Central memory CD8-positive, alpha-beta T cell (primary cell): ENCODE measurements at regions not wholly inside any gene's neighbourhood (a gene's known extent, or its start where the extent isn't known, plus 50 kb on each side); places are given as distances from the start of the nearest gene placed in this dataset.

Source experiments
- ATAC-seq: fragments of 150-1000 bp; cut with Tn5 transposase; replicated peaks from 2 replicates; pipeline ENCODE4 v1.10.0; 2022; ENCODE audit warnings: mild to moderate bottlenecking, moderate FRiP score, moderate number of reproducible peaks; ENCODE audit not compliant: poor library complexity, severe bottlenecking; ENCODE audit errors: extremely low read depth
- DNase-seq, 2 donors: peaks; one replicate each; pipeline ENCODE4 v3.0.0; 2021; ENCODE audit warnings: low spot score in 2 of 2
- H3K27ac Mint-ChIP-seq: one replicate; pipeline ENCODE4 v1.8.0; 2022; ENCODE audit warnings: low read depth, mild to moderate bottlenecking, moderate library complexity, mixed read lengths
- H3K27me3 Mint-ChIP-seq: one replicate; pipeline ENCODE4 v1.8.0; 2022; ENCODE audit warnings: mixed read lengths
- H3K36me3 Mint-ChIP-seq: one replicate; pipeline ENCODE4 v1.8.0; 2022; ENCODE audit warnings: mild to moderate bottlenecking, moderate library complexity, mixed read lengths; ENCODE audit not compliant: insufficient read depth
- H3K4me1 Mint-ChIP-seq: one replicate; pipeline ENCODE4 v1.8.0; 2022; ENCODE audit warnings: mixed read lengths
- H3K4me3 Mint-ChIP-seq: one replicate; pipeline ENCODE4 v1.8.0; 2022; ENCODE audit warnings: mild to moderate bottlenecking, moderate library complexity, mixed read lengths
- H3K9me3 Mint-ChIP-seq: one replicate; pipeline ENCODE4 v1.8.0; 2022; ENCODE audit warnings: mixed read lengths

DNA sequence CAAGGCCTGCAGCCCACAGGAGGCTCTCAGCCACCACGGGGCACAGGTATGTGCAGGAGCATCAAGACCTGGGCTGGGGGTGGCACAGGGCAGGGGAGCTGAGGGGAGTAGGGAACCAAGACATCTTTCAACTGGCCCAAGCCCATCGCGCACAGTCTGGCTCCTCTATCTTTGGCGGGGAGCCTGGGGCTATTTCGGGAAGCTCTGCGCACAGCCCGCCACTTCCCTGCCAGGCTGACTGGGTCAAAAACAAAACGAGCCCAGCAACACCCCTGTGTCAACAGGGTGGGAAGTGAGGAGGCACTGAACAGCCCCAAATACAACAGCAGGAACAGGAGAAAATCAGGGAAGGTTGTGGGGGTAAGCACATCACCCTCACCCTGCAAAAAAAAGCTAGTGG, 83.9 kb downstream of the ARL6IP4 start:
- ATAC-seq (no peak), DNase-seq (no peak)
- Mint-ChIP-seq H3K27me3 (no peaks in the 10 kb centered on the region), H3K9me3 (no peaks in the 10 kb centered on the region), H3K36me3 (peaks cover 3% of the 10 kb centered on the region), H3K4me3 (no peak overlapping the region), H3K27ac (peak overlapping the region; percentile 29), H3K4me1 (peaks cover 29% of the 10 kb centered on the region)

DNA sequence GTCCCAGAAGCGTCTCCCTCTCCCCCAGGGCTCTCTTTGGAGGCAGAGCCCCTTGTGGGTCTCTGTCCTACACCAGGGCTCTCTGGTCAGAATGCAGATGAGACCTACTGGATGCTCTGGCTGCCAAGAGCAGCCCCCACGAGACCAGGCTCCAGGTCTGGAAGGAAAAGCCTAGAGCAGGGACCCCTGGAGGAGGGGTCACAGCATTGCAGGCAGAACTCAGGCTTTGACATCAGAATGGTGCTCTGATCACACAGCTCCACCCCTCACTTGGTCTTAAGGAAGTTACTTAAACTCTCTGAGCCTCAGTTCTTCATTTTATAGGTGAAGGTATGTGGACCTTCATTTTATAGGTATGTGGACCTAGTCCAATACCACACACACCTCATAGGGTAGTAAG, 83.1 kb downstream of the ARL6IP4 start:
- ATAC-seq = no peak
- no peaks in the 10 kb centered on the region for H3K9me3 Mint-ChIP-seq

DNA sequence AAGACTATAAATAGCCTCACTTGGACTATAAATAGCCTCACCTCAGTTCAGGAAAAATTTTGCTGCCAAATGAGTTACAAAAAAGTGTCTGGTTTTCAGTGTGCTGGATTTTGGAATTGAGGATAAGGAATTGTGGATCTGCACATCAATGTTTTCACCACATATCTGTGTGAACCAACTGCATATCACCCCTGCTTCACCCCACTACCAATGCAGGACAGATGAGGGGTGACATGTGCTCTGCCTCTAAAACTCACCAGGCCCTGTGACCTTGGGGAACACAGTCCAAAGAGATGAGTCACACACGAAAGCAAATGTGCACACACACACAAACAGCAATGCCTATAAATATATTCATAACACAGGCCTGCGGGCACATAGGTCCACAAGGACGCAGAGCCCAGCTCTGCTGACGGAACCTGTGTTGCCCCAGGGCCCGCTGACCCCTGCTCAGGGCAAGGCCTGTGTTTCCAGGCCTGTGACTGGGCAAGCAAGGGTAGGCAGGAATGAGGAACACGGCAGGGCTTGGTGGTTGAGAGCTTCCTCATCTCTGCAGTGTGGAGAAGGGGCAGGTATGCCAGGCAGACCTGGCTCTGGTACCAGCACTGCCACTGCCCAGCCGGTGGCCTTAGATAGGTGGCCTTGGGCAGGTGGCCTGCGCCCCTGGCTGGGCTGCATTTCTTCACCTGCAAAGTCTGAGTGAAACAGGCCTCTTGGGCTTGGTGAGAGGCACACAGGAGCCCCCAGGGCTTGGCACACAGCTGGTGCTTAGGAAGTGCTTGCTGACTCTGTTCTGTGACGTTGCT, 82.4 kb downstream of the ARL6IP4 start:
- Mint-ChIP-seq H3K4me1 (peaks cover 29% of the 10 kb centered on the region), H3K36me3 (peaks cover 3% of the 10 kb centered on the region), H3K27ac (no peak overlapping the region), H3K4me3 (no peak overlapping the region), H3K27me3 (no peaks in the 10 kb centered on the region), H3K9me3 (no peaks in the 10 kb centered on the region)
- DNase-seq (no peak), ATAC-seq (no peak)

More for the DNA sequence above, 83.1 kb downstream of the ARL6IP4 start:
- Mint-ChIP-seq H3K27ac (no peak overlapping the region), H3K27me3 (no peaks in the 10 kb centered on the region), H3K36me3 (peaks cover 3% of the 10 kb centered on the region), H3K4me3 (no peak overlapping the region), H3K4me1 (peaks cover 29% of the 10 kb centered on the region)
- DNase-seq = no peak

DNA sequence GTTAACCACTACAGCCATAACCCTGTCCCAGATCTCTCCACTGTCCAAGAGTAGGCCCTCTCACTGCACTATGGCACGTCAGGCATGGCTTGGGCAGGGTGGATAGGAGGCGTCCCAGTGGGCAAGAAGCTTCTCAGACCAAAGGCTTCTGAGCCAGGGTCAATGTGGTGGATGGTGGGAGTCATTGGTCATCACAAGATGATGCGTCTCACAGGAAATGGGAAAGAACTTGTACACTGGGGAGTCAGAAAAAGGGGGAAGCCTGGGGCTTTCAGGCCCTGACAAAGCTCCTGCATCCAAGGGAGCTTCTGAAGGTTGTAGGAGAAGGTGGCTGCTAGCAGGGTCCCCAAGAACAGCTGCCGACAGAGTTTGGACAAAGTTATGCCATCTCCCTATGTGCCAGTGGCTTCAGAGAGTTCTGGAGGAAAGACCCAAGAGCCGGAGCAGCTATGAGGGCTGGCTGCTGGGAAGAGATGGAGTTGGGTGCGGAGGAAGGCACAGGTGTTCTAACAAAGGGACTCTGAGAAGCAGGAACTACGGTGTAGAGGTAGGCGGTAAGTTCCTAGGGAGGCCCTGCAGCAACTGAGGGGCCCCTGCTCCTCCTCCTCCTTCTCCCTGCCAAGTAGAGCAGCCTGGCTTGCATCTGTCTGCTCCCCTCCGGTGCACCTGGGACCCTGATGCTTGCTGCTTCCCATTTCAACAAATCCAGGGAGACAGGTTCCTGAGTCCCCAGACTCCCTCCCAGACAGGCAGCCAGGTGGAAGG, 81.1 kb downstream of the ARL6IP4 start:
- ATAC-seq = no peak

DNA sequence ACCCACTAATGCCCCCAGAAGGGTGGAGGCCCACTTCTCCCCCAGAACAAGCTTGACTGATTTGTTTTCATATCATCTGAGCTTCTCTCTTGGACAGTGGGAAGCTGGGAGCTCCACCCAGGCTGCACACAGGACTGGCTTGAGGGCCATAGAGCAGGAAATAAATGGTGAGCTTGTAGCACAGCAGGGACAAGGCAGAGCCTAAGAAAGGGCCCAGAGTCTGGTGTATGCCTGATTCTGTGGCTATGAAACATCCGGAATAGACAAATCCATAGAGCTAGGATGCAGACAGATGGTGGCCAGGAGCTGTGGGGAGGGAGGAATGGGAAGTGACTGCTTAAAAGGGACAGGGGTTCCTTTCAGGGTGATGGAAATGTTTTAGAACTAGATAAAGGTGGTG, 79.0 kb downstream of the ARL6IP4 start:
- H3K36me3 Mint-ChIP-seq = no peaks in the 10 kb centered on the region
- H3K27me3 Mint-ChIP-seq = no peaks in the 10 kb centered on the region
- peaks cover 19% of the 10 kb centered on the region for H3K4me1 Mint-ChIP-seq
- no peak overlapping the region for H3K27ac Mint-ChIP-seq
- ATAC-seq (no peak), DNase-seq (no peak)
- H3K4me3 Mint-ChIP-seq = no peak overlapping the region
- no peaks in the 10 kb centered on the region for H3K9me3 Mint-ChIP-seq

More for the DNA sequence above, 81.1 kb downstream of the ARL6IP4 start:
- no peaks in the 10 kb centered on the region for H3K27me3 Mint-ChIP-seq
- peaks cover 3% of the 10 kb centered on the region for H3K36me3 Mint-ChIP-seq
- peaks cover 29% of the 10 kb centered on the region for H3K4me1 Mint-ChIP-seq
- H3K27ac Mint-ChIP-seq = no peak overlapping the region
- H3K4me3 Mint-ChIP-seq = no peak overlapping the region
- no peak for DNase-seq
- H3K9me3 Mint-ChIP-seq = no peaks in the 10 kb centered on the region

DNA sequence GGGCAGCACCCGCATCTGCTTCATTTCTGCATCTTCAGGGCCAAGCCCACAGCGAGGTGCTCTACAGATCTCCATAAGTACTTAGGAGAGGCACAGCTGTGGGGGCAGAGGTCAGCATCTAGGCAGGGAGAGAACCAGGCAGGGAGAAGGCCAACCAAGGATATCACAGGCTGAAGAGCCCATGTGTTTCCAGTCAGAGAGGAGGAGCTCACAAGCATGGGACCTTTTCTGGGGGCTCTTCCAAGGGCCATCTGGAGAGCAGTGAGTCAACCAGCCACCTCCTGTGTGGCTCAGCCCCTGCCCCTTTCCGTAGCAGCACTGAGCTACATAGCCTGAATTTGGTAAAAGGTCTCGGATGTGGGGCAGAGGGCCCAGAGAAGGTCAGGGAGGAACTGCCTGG, 78.5 kb downstream of the ARL6IP4 start:
- H3K36me3 Mint-ChIP-seq = no peaks in the 10 kb centered on the region
- no peak overlapping the region for H3K27ac Mint-ChIP-seq
- H3K27me3 Mint-ChIP-seq = no peaks in the 10 kb centered on the region
- H3K4me1 Mint-ChIP-seq = peaks cover 14% of the 10 kb centered on the region
- H3K4me3 Mint-ChIP-seq = no peak overlapping the region
- ATAC-seq = no peak
- no peaks in the 10 kb centered on the region for H3K9me3 Mint-ChIP-seq
- DNase-seq = no peak

DNA sequence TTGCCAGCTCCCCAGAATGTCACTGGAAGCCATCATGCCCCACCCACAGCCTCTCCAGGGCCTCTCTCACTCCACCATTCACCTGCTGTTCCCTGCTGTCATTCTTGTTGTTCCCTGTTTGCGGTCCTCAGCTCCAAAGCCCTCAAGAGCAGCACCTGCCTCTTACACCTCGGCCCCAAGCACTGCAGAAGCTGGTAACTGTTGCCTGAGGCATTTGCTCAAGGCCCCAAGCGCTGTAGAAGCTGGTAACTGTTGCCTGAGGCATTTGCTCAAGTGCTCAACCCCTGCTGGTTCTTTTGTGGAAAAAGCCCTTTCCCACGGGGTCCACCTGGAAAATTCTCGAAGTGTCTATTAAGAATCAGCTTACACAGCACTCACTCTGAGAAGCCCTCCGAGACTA, 78.0 kb downstream of the ARL6IP4 start:
- no peak overlapping the region for H3K27ac Mint-ChIP-seq
- H3K36me3 Mint-ChIP-seq = no peaks in the 10 kb centered on the region
- ATAC-seq = no peak
- no peak for DNase-seq
- no peak overlapping the region for H3K4me3 Mint-ChIP-seq
- peaks cover 9% of the 10 kb centered on the region for H3K4me1 Mint-ChIP-seq
- H3K27me3 Mint-ChIP-seq = no peaks in the 10 kb centered on the region
- H3K9me3 Mint-ChIP-seq = no peaks in the 10 kb centered on the region

DNA sequence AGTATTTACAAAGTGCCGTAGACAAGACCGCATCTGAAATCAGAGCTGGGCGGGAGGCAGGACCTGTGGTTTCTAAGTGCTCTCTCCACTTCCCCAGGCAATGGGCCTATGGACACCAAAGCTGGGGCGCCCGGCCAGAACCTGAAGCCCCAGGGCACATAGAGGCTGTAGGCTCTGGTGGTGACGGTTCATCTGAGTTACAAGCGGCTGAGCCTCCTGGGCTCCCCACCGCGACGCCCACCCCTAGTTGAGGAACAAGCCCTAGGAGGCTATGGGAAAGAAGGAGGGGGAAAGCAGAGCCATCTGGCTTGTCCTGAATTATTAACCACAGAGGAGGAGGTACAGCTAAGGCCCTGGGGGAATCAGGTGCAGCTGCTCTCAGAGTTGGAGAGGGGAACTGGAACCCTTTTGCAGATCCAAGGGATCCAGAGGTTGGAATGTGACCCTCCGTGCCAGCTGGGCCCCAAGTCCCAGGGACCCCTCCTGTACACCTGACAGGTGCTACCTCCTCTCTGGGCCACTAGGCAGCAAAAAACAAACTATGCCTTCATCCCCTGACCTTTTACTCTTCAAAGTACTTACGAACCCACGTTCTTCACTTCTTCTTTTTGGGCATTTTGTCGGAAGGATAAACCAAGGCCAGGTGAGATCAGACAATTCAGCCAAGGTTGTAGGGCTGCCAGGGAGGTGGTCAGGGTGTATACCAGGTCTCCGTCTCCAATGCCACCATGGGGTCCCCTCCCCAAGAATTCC, 77.2 kb downstream of the ARL6IP4 start:
- peaks cover 8% of the 10 kb centered on the region for H3K4me1 Mint-ChIP-seq
- no peaks in the 10 kb centered on the region for H3K9me3 Mint-ChIP-seq
- DNase-seq (no peak), ATAC-seq (no peak)
- no peaks in the 10 kb centered on the region for H3K27me3 Mint-ChIP-seq
- no peaks in the 10 kb centered on the region for H3K36me3 Mint-ChIP-seq
- H3K4me3 Mint-ChIP-seq = no peak overlapping the region
- H3K27ac Mint-ChIP-seq = no peak overlapping the region

DNA sequence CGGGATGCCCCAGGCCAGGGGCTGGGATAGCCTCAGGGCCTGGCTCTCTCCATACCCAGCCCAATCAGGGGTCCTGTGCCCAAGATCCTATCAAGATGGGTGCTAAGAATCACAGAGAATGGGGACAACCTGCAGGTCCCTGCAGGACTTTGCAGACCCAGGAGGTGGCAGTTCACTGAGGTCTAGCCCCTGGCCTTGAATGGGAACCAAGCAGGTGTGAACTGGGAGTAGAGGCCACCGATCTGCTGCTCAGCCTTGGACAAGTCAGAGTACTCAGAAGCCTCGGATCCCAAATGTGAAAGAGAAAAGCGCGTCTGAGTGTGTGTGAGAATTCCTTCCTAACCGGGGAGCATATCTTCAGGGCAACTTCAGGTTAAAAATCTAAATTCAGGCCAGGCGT, 76.2 kb downstream of the ARL6IP4 start:
- ATAC-seq (no peak), DNase-seq (no peak)
- Mint-ChIP-seq H3K36me3 (no peaks in the 10 kb centered on the region), H3K27me3 (no peaks in the 10 kb centered on the region), H3K4me1 (peaks cover 3% of the 10 kb centered on the region), H3K27ac (no peak overlapping the region), H3K4me3 (no peak overlapping the region), H3K9me3 (no peaks in the 10 kb centered on the region)

DNA sequence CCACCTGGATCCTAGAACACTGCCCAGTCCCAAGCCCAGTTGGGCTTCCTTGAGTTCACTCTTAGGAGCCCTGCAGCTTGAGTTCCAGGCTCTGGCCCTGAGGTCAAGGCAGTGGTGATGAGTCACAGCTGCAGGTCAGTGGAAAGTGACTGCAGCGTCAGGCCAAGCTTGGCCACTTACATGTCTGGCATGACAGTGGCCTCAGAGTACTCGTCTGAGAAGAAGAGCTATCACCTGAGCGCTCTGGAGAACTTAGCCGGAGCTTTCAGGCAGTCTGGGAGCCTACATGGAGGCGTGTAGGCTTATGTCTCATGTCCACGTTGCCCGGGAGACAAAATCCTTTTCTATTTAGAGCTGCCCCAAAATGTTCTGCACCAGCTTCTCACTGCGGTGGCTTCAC, 75.6 kb downstream of the ARL6IP4 start:
- no peaks in the 10 kb centered on the region for H3K4me1 Mint-ChIP-seq
- H3K9me3 Mint-ChIP-seq = no peaks in the 10 kb centered on the region
- DNase-seq (no peak), ATAC-seq (no peak)
- no peak overlapping the region for H3K27ac Mint-ChIP-seq
- H3K4me3 Mint-ChIP-seq = no peak overlapping the region
- H3K36me3 Mint-ChIP-seq = no peaks in the 10 kb centered on the region
- no peaks in the 10 kb centered on the region for H3K27me3 Mint-ChIP-seq

DNA sequence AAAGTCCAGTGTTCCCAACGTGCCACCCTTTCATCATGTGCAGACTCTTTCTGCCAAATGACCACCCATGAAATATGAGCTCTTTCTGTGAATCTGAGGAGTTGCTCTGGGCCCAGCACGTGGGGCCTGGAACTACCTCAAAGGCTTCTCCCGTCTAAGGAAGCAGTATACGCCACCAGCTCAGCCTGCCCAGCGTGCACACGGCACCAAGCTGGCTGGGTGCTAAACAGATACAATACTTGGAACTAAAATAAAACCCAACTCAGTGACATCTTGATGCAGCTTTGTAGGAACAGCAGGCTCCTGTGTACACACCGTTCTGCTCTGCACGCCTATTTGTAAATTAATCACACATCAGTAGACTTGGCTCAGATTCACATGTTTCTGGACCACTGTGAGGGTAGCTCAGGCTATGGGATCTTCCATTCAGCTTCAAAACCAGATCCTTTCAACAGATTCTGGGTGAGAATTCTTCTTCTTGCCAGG, 74.8 kb downstream of the ARL6IP4 start:
- Mint-ChIP-seq H3K9me3 (no peaks in the 10 kb centered on the region), H3K27me3 (no peaks in the 10 kb centered on the region), H3K27ac (no peak overlapping the region), H3K4me1 (no peaks in the 10 kb centered on the region), H3K36me3 (no peaks in the 10 kb centered on the region), H3K4me3 (no peak overlapping the region)
- ATAC-seq = no peak
- no peak for DNase-seq

DNA sequence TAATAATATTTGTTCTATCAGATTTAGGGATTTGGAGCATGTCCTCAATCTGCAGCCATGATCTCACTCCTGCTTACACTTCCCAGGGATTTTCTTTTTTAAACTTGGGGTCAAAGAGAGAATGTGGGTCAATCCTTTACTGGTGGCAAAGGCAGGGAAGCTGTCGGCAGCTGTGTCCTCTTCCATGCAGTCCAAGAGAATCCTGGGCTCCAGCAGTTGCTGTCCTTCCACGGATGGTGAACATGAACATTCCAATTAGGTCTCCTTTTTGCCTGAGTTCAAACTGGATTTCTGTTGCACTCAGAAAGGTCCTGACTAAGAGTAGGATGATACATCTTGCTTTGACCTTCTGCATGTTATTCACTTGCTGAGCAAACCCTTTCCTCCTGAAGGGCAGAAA, 73.9 kb downstream of the ARL6IP4 start:
- DNase-seq = no peak
- ATAC-seq = no peak
- H3K4me1 Mint-ChIP-seq = no peaks in the 10 kb centered on the region
- no peaks in the 10 kb centered on the region for H3K9me3 Mint-ChIP-seq
- H3K27ac Mint-ChIP-seq = no peak overlapping the region
- no peak overlapping the region for H3K4me3 Mint-ChIP-seq
- no peaks in the 10 kb centered on the region for H3K27me3 Mint-ChIP-seq
- H3K36me3 Mint-ChIP-seq = no peaks in the 10 kb centered on the region
